Neural crest cell (in vitro differentiated cells): ENCODE measurements at regions not wholly inside any gene's neighbourhood (a gene's known extent, or its start where the extent isn't known, plus 50 kb on each side); places are given as distances from the start of the nearest gene placed in this dataset.
"Not testable (repeated sequence)": the region's sequence is repeated elsewhere in the genome, so short reads cannot be mapped to it uniquely, and the experiment has no call there.

Experiments used
- DNase-seq: peaks from one replicate; pipeline ENCODE4 v3.0.0; 2021; ENCODE audit warnings: low read depth, mixed read lengths, low spot score
- H3K27ac Mint-ChIP-seq: one replicate; pipeline ENCODE4 v1.8.0; 2021; ENCODE audit warnings: mild to moderate bottlenecking, mixed read lengths; ENCODE audit not compliant: unreplicated experiment
- H3K27me3 Mint-ChIP-seq: 2 replicates; pipeline ENCODE4 v1.8.0; 2021; ENCODE audit warnings: low read depth, mild to moderate bottlenecking, mixed read lengths
- H3K36me3 Mint-ChIP-seq: 2 replicates; pipeline ENCODE4 v1.8.0; 2021; ENCODE audit warnings: low read depth, mild to moderate bottlenecking, mixed read lengths
- H3K4me1 Mint-ChIP-seq: 2 replicates; pipeline ENCODE4 v1.8.0; 2021; ENCODE audit warnings: mixed read lengths
- H3K4me3 Mint-ChIP-seq: one replicate; pipeline ENCODE4 v1.8.0; 2021; ENCODE audit warnings: mild to moderate bottlenecking, mixed read lengths
- H3K9me3 Mint-ChIP-seq: 2 replicates; pipeline ENCODE4 v1.8.0; 2021; ENCODE audit warnings: mixed read lengths
- TF ChIP-seq, protein P1 (sequence below): fragments of 200-600 bp; sonication (generic); conservative IDR thresholded peaks from 2 replicates; pipeline ENCODE4 v1.5.0; 2021; ENCODE audit warnings: antibody characterized with exemption, mild to moderate bottlenecking

DNA sequence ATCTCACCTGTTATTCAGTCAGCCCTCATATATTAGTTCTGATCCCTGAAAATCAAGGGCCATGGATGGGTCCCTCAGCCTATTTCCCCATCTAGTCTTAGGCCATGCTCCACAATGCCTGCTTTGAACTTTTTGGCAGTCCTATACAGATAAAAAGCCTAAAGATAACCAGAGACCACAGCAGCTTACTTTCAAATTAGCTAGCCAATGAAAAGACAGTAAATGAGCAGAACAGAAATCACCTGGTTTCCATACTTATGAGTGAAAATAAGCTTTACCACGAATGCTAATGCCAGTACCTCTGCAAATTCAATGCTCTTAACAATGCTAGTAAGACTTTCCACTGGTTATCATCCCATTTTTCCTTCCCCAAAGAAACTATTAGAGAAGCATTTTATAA, 141.6 kb upstream of the SPRED1 start:
- DNase-seq: no peak
- Mint-ChIP-seq H3K4me1 (peaks cover 5% of the 10 kb centered on the region), H3K36me3 (no peaks in the 10 kb centered on the region), H3K27me3 (no peaks in the 10 kb centered on the region), H3K4me3 (no peak overlapping the region), H3K27ac (no peak overlapping the region), H3K9me3 (no peaks in the 10 kb centered on the region)
- TF ChIP-seq, protein P1, sequence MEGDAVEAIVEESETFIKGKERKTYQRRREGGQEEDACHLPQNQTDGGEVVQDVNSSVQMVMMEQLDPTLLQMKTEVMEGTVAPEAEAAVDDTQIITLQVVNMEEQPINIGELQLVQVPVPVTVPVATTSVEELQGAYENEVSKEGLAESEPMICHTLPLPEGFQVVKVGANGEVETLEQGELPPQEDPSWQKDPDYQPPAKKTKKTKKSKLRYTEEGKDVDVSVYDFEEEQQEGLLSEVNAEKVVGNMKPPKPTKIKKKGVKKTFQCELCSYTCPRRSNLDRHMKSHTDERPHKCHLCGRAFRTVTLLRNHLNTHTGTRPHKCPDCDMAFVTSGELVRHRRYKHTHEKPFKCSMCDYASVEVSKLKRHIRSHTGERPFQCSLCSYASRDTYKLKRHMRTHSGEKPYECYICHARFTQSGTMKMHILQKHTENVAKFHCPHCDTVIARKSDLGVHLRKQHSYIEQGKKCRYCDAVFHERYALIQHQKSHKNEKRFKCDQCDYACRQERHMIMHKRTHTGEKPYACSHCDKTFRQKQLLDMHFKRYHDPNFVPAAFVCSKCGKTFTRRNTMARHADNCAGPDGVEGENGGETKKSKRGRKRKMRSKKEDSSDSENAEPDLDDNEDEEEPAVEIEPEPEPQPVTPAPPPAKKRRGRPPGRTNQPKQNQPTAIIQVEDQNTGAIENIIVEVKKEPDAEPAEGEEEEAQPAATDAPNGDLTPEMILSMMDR: no peak

DNA sequence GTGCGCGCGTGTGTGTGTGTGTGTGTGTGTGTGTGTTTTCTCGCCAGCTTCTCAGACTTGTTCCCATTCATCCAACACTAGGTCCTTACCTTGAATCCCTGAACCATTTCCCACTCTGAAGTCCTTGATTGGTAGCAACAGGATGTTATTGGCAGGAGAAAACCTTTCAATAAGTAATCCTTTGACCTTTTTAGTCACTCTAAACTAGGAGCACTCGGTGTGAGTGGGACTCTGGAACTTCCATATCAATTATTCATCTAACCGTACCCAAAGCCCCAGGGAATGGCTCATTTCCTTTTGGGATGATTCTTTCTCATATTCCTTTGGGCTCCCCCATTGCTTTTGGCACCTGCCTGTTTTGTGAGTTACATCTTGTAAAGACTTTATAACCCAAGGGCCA, 140.2 kb upstream of the SPRED1 start:
- no peak for DNase-seq
- no peaks in the 10 kb centered on the region for H3K27me3 Mint-ChIP-seq
- H3K27ac Mint-ChIP-seq: peak overlapping the region; percentile 17
- TF ChIP-seq, protein P1: no peak
- no peaks in the 10 kb centered on the region for H3K9me3 Mint-ChIP-seq
- H3K36me3 Mint-ChIP-seq: no peaks in the 10 kb centered on the region
- no peak overlapping the region for H3K4me3 Mint-ChIP-seq
- peaks cover 5% of the 10 kb centered on the region for H3K4me1 Mint-ChIP-seq

DNA sequence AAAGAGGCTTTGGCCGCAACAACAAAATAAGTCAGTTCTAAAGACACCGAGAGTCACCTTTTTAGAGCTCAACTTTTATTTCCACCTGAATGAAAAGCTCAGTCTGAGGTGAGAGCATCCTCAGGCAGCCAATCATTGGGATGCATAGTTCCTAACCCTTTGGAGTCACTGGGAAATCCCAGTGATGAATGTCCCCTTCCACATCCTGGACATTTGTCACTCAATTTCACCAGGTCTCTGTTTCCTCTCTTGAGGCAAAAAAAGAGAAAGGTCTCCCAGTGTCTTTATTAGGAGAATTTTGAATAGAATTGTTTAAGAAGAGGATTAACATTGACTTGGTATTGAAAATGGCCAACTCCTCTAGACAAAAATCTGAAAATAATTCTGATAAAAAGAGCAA, 137.5 kb upstream of the SPRED1 start:
- Mint-ChIP-seq H3K4me1 (peaks cover 5% of the 10 kb centered on the region), H3K27me3 (no peaks in the 10 kb centered on the region), H3K27ac (no peak overlapping the region), H3K36me3 (no peaks in the 10 kb centered on the region), H3K4me3 (no peak overlapping the region), H3K9me3 (no peaks in the 10 kb centered on the region)
- TF ChIP-seq, protein P1: no peak
- no peak for DNase-seq

DNA sequence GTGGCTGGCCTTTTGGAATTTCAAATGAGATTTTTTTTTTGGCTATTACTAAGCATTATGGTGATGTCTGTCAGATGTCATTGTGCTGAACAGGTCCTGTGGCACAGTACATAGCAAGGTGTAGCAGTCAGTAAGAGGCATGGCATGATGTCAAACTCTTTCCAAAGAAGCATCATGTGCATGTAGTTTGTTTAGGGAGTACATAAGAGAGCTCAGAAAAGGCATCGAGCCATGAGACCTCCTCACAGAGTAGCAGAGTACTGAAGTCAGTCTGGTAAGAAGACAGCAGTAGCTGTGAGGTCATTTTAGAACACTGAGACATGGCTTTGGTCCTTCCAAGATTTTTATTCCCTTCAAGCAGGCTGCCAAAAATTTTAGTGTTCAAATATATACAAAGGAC, 134.9 kb upstream of the SPRED1 start:
- Mint-ChIP-seq H3K27ac (no peak overlapping the region), H3K27me3 (no peaks in the 10 kb centered on the region), H3K9me3 (peaks cover 9% of the 10 kb centered on the region), H3K4me1 (peaks cover 5% of the 10 kb centered on the region), H3K4me3 (no peak overlapping the region), H3K36me3 (peaks cover 18% of the 10 kb centered on the region)
- TF ChIP-seq, protein P1: no peak
- DNase-seq: no peak

DNA sequence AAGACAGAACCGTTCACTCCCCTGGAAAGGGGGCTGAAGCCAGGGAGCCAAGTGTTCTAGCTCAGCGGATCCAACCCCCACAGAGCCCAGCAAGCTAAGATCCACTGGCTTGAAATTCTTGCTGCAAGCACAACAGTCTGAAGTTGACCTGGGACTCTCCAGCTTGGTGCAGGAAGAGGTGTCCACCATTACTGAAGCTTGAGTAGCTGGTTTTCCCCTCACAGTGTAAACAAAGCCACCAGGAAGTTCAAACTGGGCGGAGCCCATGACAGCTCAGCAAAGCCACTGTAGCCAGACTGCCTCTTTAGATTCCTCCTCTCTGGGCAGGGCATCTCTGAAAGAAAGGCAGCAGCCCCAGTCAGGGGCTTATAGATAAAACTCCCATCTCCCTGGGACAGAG, 132.8 kb upstream of the SPRED1 start:
- H3K4me3 Mint-ChIP-seq: not testable (repeated sequence)
- H3K36me3 Mint-ChIP-seq: peaks cover 20% of the 10 kb centered on the region

DNA sequence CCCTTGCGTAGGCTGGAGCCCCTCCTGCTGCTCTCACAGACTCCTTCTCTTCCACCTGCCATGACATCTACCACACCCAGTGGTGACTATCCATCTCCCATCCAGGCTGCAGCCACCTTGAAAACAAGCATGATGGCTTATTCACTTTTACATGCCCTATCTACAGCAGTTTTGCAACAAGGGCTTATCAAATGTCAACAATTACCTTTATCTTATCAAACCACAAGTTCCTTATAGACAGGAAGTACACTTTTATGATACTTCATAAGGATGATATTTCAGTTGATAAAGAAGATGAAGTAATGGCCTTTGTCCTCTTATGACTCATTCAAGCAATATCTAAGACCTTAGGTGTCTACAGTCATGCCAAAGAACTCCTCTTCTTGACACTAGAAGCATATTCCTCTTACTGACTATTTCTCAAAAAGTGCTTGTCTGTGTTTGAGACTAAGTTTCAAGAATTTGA, 125.3 kb upstream of the SPRED1 start:
- TF ChIP-seq, protein P1: no peak
- Mint-ChIP-seq H3K27ac (no peak overlapping the region), H3K27me3 (no peaks in the 10 kb centered on the region), H3K4me1 (peaks cover 34% of the 10 kb centered on the region), H3K9me3 (peaks cover 9% of the 10 kb centered on the region), H3K4me3 (no peak overlapping the region), H3K36me3 (peaks cover 7% of the 10 kb centered on the region)
- DNase-seq: no peak

More for the DNA sequence above, 132.8 kb upstream of the SPRED1 start:
- H3K27me3 Mint-ChIP-seq, DNase-seq, H3K4me1 Mint-ChIP-seq, H3K27ac Mint-ChIP-seq: not testable (repeated sequence)
- peaks cover 15% of the 10 kb centered on the region for H3K9me3 Mint-ChIP-seq
